GM18519 (cell line): ENCODE measurements at regions not wholly inside any gene's neighbourhood (a gene's known extent, or its start where the extent isn't known, plus 50 kb on each side); places are given as distances from the start of the nearest gene placed in this dataset.
A peak's percentile ranks its signal among the peaks of the same experiment; 100 is the strongest.

ENCODE experiments used
- ATAC-seq: cut with Tn5 transposase; IDR thresholded peaks from one replicate; pipeline ENCODE4 v1.9.1; 2021; ENCODE audit warnings: mild to moderate bottlenecking, moderate library complexity; ENCODE audit not compliant: unreplicated experiment, low FRiP score

DNA sequence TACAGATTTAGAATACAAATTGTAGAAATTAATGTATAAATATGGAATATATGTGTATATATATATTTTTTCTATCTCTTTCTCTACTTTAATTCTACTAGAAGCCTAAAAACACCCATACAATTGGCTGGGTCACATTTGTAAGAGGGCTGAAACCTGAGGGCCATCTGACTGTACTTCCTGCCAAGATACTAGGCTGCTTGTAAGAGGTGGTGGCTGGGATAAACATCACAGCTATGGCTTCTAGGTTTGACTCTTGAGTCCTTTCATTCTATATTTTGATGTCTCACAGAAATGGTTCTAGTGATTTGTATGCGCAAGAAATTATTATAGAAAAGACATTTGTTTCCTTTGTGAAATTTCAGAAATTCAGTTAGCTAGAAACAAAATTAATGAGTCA is 1155.2 kb upstream of the B3GALT2 start:
- no peak for ATAC-seq

- no peak for ATAC-seq
These were observed 1153.1 kb upstream of the B3GALT2 start for GRCh38 chr1:194339471-194339870.

DNA sequence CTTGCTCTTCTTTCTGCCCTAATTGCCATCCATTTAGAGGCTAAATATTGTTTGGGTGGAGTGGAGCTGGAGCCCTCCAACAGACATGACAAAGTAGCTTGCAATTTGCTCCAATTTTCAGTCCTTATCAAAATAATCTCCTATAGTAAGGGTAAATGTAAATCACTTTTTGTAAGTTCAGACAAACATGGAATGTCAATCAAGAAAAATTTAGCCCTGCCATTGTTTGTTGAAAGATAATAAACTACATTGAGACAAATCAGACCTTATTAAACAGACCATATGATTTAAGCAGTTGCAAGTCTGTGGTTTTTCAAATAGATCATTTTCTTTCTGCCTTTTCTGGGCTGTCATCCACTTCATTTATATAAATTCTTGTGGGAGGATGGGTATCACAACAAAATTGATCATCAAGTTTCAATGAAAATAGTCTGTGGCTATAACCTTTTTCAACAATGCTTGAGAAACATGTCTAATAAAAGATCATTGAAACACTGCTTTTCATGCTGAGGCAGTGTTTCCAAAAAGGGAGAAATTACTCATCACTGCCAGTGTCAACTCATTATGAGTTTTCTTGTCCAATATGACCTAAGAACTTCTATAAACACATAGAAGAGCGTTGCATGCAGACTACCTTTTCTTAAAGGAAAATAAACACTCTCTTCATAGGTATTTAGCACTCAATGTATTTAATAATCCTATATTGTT is 1152.0 kb upstream of the B3GALT2 start:
- peak; percentile 44 for ATAC-seq

DNA sequence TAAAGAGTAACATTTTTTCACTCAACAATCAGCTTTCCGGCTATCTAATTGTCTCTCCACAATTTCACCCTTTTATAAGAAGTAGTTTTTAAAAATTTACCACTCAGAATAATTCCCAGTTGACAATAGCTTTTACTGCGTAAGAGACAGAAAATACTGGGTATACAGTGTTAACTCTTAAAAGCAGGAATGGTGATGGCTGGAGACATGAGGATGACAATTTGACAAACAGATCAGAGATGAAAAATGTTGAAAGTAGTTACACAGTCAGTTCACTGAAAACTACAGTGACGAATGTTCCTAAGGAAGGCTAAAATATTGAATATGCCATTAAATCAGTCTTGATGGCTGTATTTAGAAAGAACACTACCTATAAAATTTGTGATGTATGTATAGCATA is 1146.8 kb upstream of the B3GALT2 start:
- no peak for ATAC-seq

DNA sequence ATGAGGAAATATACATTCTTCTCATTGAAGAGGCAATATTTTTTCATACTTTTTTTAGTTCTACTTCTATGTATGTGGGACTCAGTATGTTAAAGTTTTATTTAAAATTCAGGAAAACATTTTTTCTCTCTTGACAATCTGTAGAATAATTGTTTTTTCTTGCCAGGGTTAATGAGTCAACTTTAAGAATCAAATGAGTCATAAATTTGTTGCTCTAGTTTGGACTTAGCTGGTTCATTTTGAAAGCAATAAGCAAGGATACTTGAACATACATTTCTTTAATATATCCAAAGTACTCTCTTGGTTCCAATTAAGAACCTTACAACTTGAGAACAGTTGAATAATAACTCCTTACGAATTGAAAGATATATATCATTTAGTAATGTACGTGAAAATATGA is 1145.3 kb upstream of the B3GALT2 start:
- no peak for ATAC-seq

- ATAC-seq, result no peak
These were observed 1136.3 kb upstream of the B3GALT2 start for GRCh38 chr1:194322751-194323150.

DNA sequence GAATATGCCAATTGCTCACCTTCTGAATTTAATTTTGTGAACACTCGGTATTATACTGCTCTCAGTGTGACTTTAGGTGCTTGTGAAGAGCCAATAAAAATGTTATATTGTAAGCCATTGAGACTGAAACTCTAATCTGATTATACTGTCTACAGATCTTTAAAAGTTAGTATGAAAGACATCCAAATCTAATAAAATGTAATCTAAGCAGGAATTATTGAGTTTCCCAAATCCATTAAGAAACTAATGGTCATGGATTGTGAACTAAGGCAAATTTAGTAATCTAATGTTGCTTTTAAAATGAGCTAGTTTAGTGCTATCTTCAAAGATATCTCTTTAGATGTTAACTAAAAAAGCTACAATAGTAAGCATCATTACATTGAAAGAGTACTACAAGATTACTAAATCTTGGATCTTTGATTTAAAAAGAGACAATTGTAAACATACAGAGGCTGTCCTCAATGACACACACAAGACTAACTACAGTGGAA is 1132.4 kb upstream of the B3GALT2 start:
- no peak for ATAC-seq

DNA sequence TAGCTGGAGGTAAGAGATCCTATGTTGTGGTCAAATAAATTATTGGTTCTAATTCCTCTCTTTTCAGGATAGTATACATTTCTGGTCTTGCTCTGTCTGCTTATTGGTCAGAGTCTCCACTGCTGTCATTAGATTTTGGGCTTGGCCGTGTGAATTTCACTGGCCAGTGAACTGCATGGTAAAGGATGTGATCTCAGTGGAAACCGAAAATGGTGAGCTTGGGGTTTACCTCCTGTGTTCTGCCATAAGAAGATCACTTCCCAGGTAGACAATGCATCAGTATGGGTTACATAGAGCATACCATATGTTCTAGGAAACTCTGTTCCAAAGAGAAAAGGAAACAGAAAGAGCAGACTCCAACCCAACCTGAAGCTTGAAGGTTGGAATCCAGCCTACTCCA is 1123.3 kb upstream of the B3GALT2 start:
- no peak for ATAC-seq

DNA sequence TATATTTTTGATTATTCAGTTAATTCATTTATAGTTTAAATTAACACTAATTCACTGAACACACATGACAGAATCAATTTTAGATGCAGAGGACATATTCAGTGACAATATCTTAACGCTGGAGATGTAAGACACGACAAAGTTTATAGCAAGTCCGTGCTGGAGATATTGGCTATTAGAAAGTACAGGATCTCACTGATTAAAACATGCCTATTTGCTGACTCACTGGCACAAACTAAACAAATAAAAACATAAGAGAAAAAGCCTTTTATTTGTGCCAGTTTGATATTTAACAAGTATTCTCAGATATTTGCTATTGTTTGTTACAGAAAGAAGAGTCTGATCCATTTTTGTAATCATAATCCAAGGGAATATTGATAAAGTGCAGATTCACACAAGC is 1122.9 kb upstream of the B3GALT2 start:
- no peak for ATAC-seq

DNA sequence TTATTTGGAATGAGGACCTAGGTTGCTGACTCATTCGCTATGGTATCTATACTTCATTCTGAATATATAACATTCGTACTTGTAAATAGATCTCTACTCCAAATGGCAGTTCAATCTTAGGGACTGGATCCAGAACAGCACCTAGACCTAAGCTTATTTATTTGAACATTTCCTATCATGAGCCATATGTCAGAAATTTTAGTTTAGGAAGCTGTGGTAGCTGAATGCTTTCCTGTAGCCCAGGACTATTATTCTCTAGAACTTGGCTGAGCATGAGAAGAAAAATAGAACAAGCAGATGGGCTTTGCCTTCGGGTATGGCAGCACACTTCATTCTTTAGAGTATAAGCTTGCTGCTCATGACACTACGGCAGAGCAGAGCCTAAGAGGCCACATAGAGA is 1114.4 kb upstream of the B3GALT2 start:
- no peak for ATAC-seq

GRCh38 chr1:194300340-194300739 is 1113.9 kb upstream of the B3GALT2 start:
- no peak for ATAC-seq

- ATAC-seq, result no peak
These were observed 1111.7 kb upstream of the B3GALT2 start for GRCh38 chr1:194298007-194298598.

DNA sequence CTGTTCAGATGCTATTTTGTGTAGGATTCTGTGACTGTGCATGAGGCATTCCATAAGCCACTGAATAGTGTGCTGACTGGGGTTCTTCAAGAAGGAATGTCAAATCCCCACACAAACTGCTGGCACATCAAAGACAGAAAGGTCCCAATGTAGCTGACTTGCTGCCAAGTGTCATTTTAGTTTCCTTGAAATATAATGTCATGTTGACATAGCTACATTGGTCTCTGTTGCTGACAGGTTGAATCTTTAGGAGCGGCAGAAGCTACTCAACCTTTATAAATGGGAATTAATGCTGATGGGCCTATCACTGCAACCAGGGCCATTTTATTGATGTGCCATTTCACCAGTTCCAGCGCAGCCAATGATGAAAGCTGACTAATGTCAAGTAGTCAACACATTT is 1110.7 kb upstream of the B3GALT2 start:
- no peak for ATAC-seq

GRCh38 chr1:194296201-194296600 is 1109.8 kb upstream of the B3GALT2 start:
- no peak for ATAC-seq

GRCh38 chr1:194295685-194296084 is 1109.3 kb upstream of the B3GALT2 start:
- ATAC-seq, result peak; percentile 91

GRCh38 chr1:194293851-194294405 is 1107.5 kb upstream of the B3GALT2 start:
- no peak for ATAC-seq

- no peak for ATAC-seq
These were observed 1106.6 kb upstream of the B3GALT2 start for GRCh38 chr1:194292966-194293365.

DNA sequence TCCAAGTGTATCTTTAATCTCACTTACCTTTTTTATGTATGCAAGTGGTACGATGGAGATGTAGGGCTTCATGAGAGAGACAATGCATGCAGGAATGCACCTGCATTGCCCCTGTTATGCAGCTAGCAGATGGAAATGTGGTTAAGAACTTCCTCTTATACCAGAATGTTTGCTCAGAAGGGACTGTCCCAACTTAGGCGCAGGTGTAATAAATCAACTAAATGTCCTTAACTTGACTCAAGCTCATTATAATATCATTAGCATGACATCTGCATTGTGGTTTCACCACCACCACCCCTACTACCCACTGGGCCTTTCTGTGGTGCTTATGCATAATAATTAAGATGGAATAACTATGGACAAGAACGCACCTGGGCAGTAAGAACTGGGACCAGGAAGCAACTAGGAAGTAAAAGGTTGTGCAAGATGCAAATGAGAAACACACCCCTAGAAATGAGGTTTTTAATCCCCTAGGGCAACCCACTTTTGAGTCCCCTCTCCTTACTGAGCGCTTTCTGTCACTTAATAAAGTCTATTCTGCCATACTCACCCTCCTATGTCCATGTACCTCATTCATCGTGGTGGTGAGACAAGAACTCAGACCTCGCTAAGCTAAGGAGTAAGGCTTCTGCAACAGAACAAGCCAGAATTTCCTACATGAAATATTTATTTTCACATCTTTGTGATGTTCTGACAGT is 1103.3 kb upstream of the B3GALT2 start:
- peak; percentile 95 for ATAC-seq

GRCh38 chr1:194288238-194288637 is 1101.8 kb upstream of the B3GALT2 start:
- no peak for ATAC-seq

DNA sequence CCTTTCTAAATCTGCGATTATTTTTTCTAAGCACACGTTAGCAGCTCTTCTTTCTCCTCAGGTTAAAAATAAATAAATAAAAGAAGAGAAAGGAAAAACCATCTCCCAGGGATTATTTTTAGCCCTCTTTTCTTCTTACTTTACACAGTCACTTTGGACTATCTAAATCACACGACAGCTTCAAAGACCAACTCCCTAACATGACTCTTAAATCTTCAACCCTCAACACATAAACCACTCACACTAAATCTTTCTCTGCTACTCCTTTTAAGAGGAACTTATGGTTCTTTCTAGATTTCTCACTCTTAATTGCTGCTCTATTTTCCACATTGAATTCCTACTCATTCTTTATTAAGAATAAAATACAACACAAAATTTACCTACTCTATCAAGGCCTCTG is 1095.0 kb upstream of the B3GALT2 start:
- ATAC-seq, result no peak

DNA sequence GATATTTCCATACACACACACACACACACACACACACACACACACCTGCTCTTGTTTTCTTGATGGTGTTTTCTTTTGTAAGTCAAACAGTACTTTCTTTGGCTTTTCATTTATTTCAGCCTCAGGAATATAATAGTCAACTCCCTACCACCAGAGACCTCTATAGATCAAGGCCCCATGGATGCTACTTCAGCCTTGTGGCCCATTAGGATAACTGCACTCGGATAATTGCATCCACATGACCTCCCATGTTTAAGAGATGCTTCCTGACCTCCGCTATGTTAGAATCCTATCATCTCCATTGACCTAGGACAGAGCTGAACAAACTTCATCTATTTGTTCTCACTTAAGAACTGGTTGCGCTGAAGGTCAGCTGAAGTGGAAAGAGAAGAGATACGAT is 1094.0 kb upstream of the B3GALT2 start:
- ATAC-seq, result no peak
